Vagina (tissue), 2 donors: ENCODE measurements at regions not wholly inside any gene's neighbourhood (a gene's known extent, or its start where the extent isn't known, plus 50 kb on each side); places are given as distances from the start of the nearest gene placed in this dataset.
"Not testable (repeated sequence)": the region's sequence is repeated elsewhere in the genome, so short reads cannot be mapped to it uniquely, and the experiment has no call there.

Experiments used
- DNase-seq, 2 donors: peaks; one replicate each; pipeline ENCODE4 v3.0.0-alpha.2; 2017; ENCODE audit errors: extremely low spot score in 2 of 2
- H3K27ac ChIP-seq: fragments of 200-600 bp; sonication (generic); one replicate; pipeline ENCODE4 v1.5.1; 2019
- H3K27me3 ChIP-seq: fragments of 200-600 bp; sonication (generic); one replicate; pipeline ENCODE4 v1.5.1; 2019
- H3K36me3 ChIP-seq, 2 donors: fragments of 200-600 bp; sonication (generic); one replicate each; pipeline ENCODE4 v1.5.1; 2017 to 2019
- H3K4me1 ChIP-seq: fragments of 200-600 bp; sonication (generic); one replicate; pipeline ENCODE4 v1.5.1; 2019
- H3K4me3 ChIP-seq, 2 donors: fragments of 200-600 bp; sonication (generic); 1 replicate in 1 of 2; 2 replicates in 1 of 2; pipeline ENCODE4 v1.5.1; 2016 to 2019
- H3K9me3 ChIP-seq: fragments of 200-600 bp; sonication (generic); one replicate; pipeline ENCODE4 v1.5.1; 2019
- CTCF ChIP-seq, 3 experiments: fragments of 450-650 bp in 2 of 3; fragments of 200-600 bp in 1 of 3; sonication (generic) in 1 of 3; IDR thresholded peaks; one replicate each; pipeline ENCODE4 v1.5.1; 2017 to 2019; ENCODE audit warnings: antibody characterized with exemption in 3 of 3, mild to moderate bottlenecking in 2 of 3, moderate library complexity in 2 of 3
- POLR2A ChIP-seq, 2 donors: fragments of 450-650 bp; IDR thresholded peaks; one replicate each; pipeline ENCODE4 v1.6.1; 2017; ENCODE audit warnings: antibody characterized with exemption in 2 of 2, mild to moderate bottlenecking in 2 of 2, moderate library complexity in 2 of 2
- POLR2AphosphoS5 ChIP-seq, 2 donors: sonication (generic); formaldehyde crosslinking; IDR thresholded peaks; one replicate each; pipeline ENCODE4 v1.9.0; 2017; ENCODE audit warnings: antibody characterized with exemption in 2 of 2, mild to moderate bottlenecking in 2 of 2, low read depth in 1 of 2; ENCODE audit not compliant: insufficient read depth in 1 of 2
- intact Hi-C: fragments of 100-400 bp; cut with DNase I; formaldehyde crosslinking; loops from one replicate; pipeline ENCODE4 v1.15.1; 2023

- Histone ChIP-seq H3K27me3 (no peaks in the 10 kb centered on the region), H3K4me3 (no peak overlapping the region), H3K9me3 (no peaks in the 10 kb centered on the region), H3K4me1 (no peaks in the 10 kb centered on the region), H3K27ac (no peak overlapping the region), H3K36me3 (no peaks in the 10 kb centered on the region)
- intact Hi-C loops, result no loop called here
- DNase-seq, result no peak
- TF ChIP-seq POLR2AphosphoS5 (IDR thresholded peaks at IDR 0.05; ENCODE audit: insufficient read depth in 1 of 2, low read depth in 1 of 2) (no peak), CTCF (IDR thresholded peaks at IDR 0.05) (no peak), POLR2A (IDR thresholded peaks at IDR 0.05) (no peak)
Observed at GRCh38 chr1:143611159-143611558, 360.6 kb downstream of the FAM72C start.

- Histone ChIP-seq H3K4me1 (no peaks in the 10 kb centered on the region), H3K4me3 (no peak overlapping the region), H3K9me3 (no peaks in the 10 kb centered on the region), H3K27me3 (no peaks in the 10 kb centered on the region), H3K36me3 (no peaks in the 10 kb centered on the region), H3K27ac (no peak overlapping the region)
- intact Hi-C loops, result no loop called here
- TF ChIP-seq CTCF (IDR thresholded peaks at IDR 0.05) (no peak), POLR2A (IDR thresholded peaks at IDR 0.05) (no peak), POLR2AphosphoS5 (IDR thresholded peaks at IDR 0.05; ENCODE audit: insufficient read depth in 1 of 2, low read depth in 1 of 2) (no peak)
- DNase-seq, result no peak
Observed at GRCh38 chr1:143610196-143610595, 361.6 kb downstream of the FAM72C start.

GRCh38 chr1:143604887-143605286 is 366.9 kb downstream of the FAM72C start:
- H3K9me3 ChIP-seq, result no peaks in the 10 kb centered on the region
- DNase-seq, result no peak
- H3K27me3 ChIP-seq, result no peaks in the 10 kb centered on the region
- no peak overlapping the region for H3K4me3 ChIP-seq
- no peaks in the 10 kb centered on the region for H3K36me3 ChIP-seq
- intact Hi-C loops, result no loop called here
- H3K4me1 ChIP-seq, result no peaks in the 10 kb centered on the region
- H3K27ac ChIP-seq, result no peak overlapping the region
- TF ChIP-seq POLR2A (IDR thresholded peaks at IDR 0.05) (no peak), CTCF (IDR thresholded peaks at IDR 0.05) (no peak), POLR2AphosphoS5 (IDR thresholded peaks at IDR 0.05; ENCODE audit: insufficient read depth in 1 of 2, low read depth in 1 of 2) (no peak)

GRCh38 chr1:143584508-143584907 is 387.3 kb downstream of the FAM72C start:
- no peak for DNase-seq
- Histone ChIP-seq H3K4me1 (no peaks in the 10 kb centered on the region), H3K27ac (no peak overlapping the region), H3K36me3 (no peaks in the 10 kb centered on the region), H3K27me3 (no peaks in the 10 kb centered on the region), H3K9me3 (no peaks in the 10 kb centered on the region), H3K4me3 (no peak overlapping the region)
- intact Hi-C loops, result no loop called here
- TF ChIP-seq POLR2A (IDR thresholded peaks at IDR 0.05) (no peak), POLR2AphosphoS5 (IDR thresholded peaks at IDR 0.05; ENCODE audit: insufficient read depth in 1 of 2, low read depth in 1 of 2) (no peak)

- H3K27ac ChIP-seq, result no peak overlapping the region
- no peaks in the 10 kb centered on the region for H3K4me1 ChIP-seq
- H3K36me3 ChIP-seq, result no peaks in the 10 kb centered on the region
- no peaks in the 10 kb centered on the region for H3K27me3 ChIP-seq
- no peak for DNase-seq
- no peak overlapping the region for H3K4me3 ChIP-seq
- intact Hi-C loops, result no loop called here
- H3K9me3 ChIP-seq, result no peaks in the 10 kb centered on the region
- TF ChIP-seq POLR2AphosphoS5 (IDR thresholded peaks at IDR 0.05; ENCODE audit: insufficient read depth in 1 of 2, low read depth in 1 of 2) (no peak), POLR2A (IDR thresholded peaks at IDR 0.05) (no peak), CTCF (IDR thresholded peaks at IDR 0.05) (no peak)
Observed at GRCh38 chr1:143574891-143575520, 396.8 kb downstream of the FAM72C start.

GRCh38 chr1:143572661-143573060 is 399.1 kb downstream of the FAM72C start:
- H3K27me3 ChIP-seq, H3K36me3 ChIP-seq, H3K4me1 ChIP-seq, DNase-seq, intact Hi-C loops, H3K27ac ChIP-seq, H3K4me3 ChIP-seq, H3K9me3 ChIP-seq: not testable (repeated sequence)

- H3K4me3 ChIP-seq, H3K9me3 ChIP-seq, intact Hi-C loops, H3K36me3 ChIP-seq, H3K4me1 ChIP-seq, DNase-seq, H3K27me3 ChIP-seq, H3K27ac ChIP-seq: not testable (repeated sequence)
Observed at GRCh38 chr1:143563761-143564160, 408.0 kb downstream of the FAM72C start.
